WTC11 (cell line): ENCODE measurements at regions not wholly inside any gene's neighbourhood (a gene's known extent, or its start where the extent isn't known, plus 50 kb on each side); places are given as distances from the start of the nearest gene placed in this dataset.

ENCODE experiments used
- ATAC-seq: fragments of 200-7000 bp; cut with Tn5 transposase; 2 replicates; pipeline ENCODE4 v1.10.0; 2021; ENCODE audit warnings: mild to moderate bottlenecking, moderate library complexity
- CTCF ChIA-PET: fragments of 300-600 bp; sonication (Branson Sonifier 250); formaldehyde crosslinking; loops from one replicate; lab custom pipeline; 2021; ENCODE audit warnings: antibody characterized with exemption; lab: Charles Lee
- POLR2A ChIA-PET: fragments of 350-600 bp; sonication (Branson Sonifier 250); formaldehyde crosslinking; loops from one replicate; lab custom pipeline; 2021; ENCODE audit warnings: antibody characterized with exemption; lab: Charles Lee
- DNase-seq: peaks from one replicate; pipeline ENCODE4 v3.0.0; 2021; ENCODE audit warnings: low spot score
- H3K27ac Mint-ChIP-seq: 2 replicates; pipeline ENCODE4 v1.8.0; 2021; ENCODE audit warnings: mixed read lengths
- H3K27me3 Mint-ChIP-seq: 2 replicates; pipeline ENCODE4 v1.8.0; 2021; ENCODE audit warnings: low read depth, mild to moderate bottlenecking, moderate library complexity, mixed read lengths
- H3K36me3 Mint-ChIP-seq: 2 replicates; pipeline ENCODE4 v1.8.0; 2021; ENCODE audit warnings: mixed read lengths
- H3K4me1 Mint-ChIP-seq: 2 replicates; pipeline ENCODE4 v1.8.0; 2022; ENCODE audit warnings: mixed read lengths
- H3K4me3 Mint-ChIP-seq: 2 replicates; pipeline ENCODE4 v1.8.0; 2021; ENCODE audit warnings: mild to moderate bottlenecking, moderate library complexity, mixed read lengths
- H3K9me3 Mint-ChIP-seq: 2 replicates; pipeline ENCODE4 v1.8.0; 2021; ENCODE audit warnings: mixed read lengths
- ATF1 ChIP-seq: sonication (generic); formaldehyde crosslinking; IDR thresholded peaks from 2 replicates; pipeline ENCODE4 v1.8.1; 2023; ENCODE audit warnings: mild to moderate bottlenecking, moderate library complexity, missing genetic modification reagents
- CREM ChIP-seq: sonication (generic); formaldehyde crosslinking; IDR thresholded peaks from 2 replicates; pipeline ENCODE4 v1.8.1; 2022; ENCODE audit warnings: mild to moderate bottlenecking, missing genetic modification reagents, moderate library complexity
- EMX1 ChIP-seq: fragments of 250-450 bp; sonication (Bioruptor Pico); IDR thresholded peaks from 2 replicates; pipeline ENCODE4 v1.8.0; 2021; ENCODE audit warnings: mild to moderate bottlenecking
- FOXP1 ChIP-seq: sonication (generic); formaldehyde crosslinking; IDR thresholded peaks from 2 replicates; pipeline ENCODE4 v1.8.0; 2022; ENCODE audit warnings: missing genetic modification reagents, mild to moderate bottlenecking, moderate library complexity, borderline replicate concordance
- GRHL2 ChIP-seq: fragments of 250-450 bp; sonication (Bioruptor Pico); IDR thresholded peaks from 2 replicates; pipeline ENCODE4 v1.8.0; 2022; ENCODE audit warnings: mild to moderate bottlenecking, moderate library complexity; ENCODE audit not compliant: insufficient replicate concordance, severe bottlenecking
- IRF2 ChIP-seq: sonication (generic); formaldehyde crosslinking; IDR thresholded peaks from 2 replicates; pipeline ENCODE4 v1.8.0; 2022; ENCODE audit warnings: low read depth, missing genetic modification reagents, borderline replicate concordance
- MYBL2 ChIP-seq: sonication (generic); formaldehyde crosslinking; IDR thresholded peaks from 2 replicates; pipeline ENCODE4 v1.8.1; 2023; ENCODE audit warnings: mild to moderate bottlenecking, moderate library complexity, missing genetic modification reagents
- NR3C1 ChIP-seq: sonication (generic); formaldehyde crosslinking; conservative IDR thresholded peaks from 2 replicates; pipeline ENCODE4 v1.8.1; 2023; ENCODE audit warnings: low read depth, mild to moderate bottlenecking, missing genetic modification reagents
- PRDM15 ChIP-seq: sonication (generic); formaldehyde crosslinking; IDR thresholded peaks from 2 replicates; pipeline ENCODE4 v1.8.0; 2022; ENCODE audit warnings: missing genetic modification reagents
- SOX15 ChIP-seq: fragments of 250-450 bp; sonication (Bioruptor Pico); IDR thresholded peaks from 2 replicates; pipeline ENCODE4 v1.9.0; 2021; ENCODE audit warnings: mild to moderate bottlenecking
- TP53 ChIP-seq: sonication (generic); formaldehyde crosslinking; IDR thresholded peaks from 2 replicates; pipeline ENCODE4 v1.8.1; 2023; ENCODE audit warnings: mild to moderate bottlenecking, missing genetic modification reagents
- ZNF219 ChIP-seq: sonication (generic); formaldehyde crosslinking; IDR thresholded peaks from 2 replicates; pipeline ENCODE4 v1.8.0; 2023; ENCODE audit warnings: missing genetic modification reagents, mild to moderate bottlenecking, borderline replicate concordance
- ZNF263 ChIP-seq: sonication (generic); formaldehyde crosslinking; IDR thresholded peaks from 2 replicates; pipeline ENCODE4 v1.8.1; 2022; ENCODE audit warnings: low read depth, mild to moderate bottlenecking, moderate library complexity, missing genetic modification reagents
- ZNF423 ChIP-seq: fragments of 250-450 bp; sonication (Bioruptor Pico); IDR thresholded peaks from 2 replicates; pipeline ENCODE4 v2.1.2; 2022; ENCODE audit warnings: mild to moderate bottlenecking, moderate library complexity
- TF ChIP-seq, protein P1 (sequence below): sonication (generic); formaldehyde crosslinking; IDR thresholded peaks from 2 replicates; pipeline ENCODE4 v1.8.1; 2022; ENCODE audit warnings: low read depth, mild to moderate bottlenecking, moderate library complexity, missing genetic modification reagents, borderline replicate concordance
- TF ChIP-seq, protein P2 (sequence below): sonication (generic); formaldehyde crosslinking; IDR thresholded peaks from 2 replicates; pipeline ENCODE4 v1.8.0; 2022; ENCODE audit warnings: mild to moderate bottlenecking, missing genetic modification reagents
- TF ChIP-seq, protein P3 (sequence below): fragments of 250-450 bp; sonication (Bioruptor Pico); IDR thresholded peaks from 2 replicates; pipeline ENCODE4 v1.9.0; 2021; ENCODE audit warnings: mild to moderate bottlenecking
- TF ChIP-seq, protein P4 (sequence below): sonication (generic); formaldehyde crosslinking; IDR thresholded peaks from 2 replicates; pipeline ENCODE4 v1.8.1; 2022; ENCODE audit warnings: missing genetic modification reagents, borderline replicate concordance
- TF ChIP-seq, protein P5 (sequence below): fragments of 200-600 bp; IDR thresholded peaks from 2 replicates; pipeline ENCODE4 v1.8.0; 2022; ENCODE audit warnings: antibody characterized with exemption
- TF ChIP-seq, protein P6 (sequence below): sonication (generic); formaldehyde crosslinking; IDR thresholded peaks from 2 replicates; pipeline ENCODE4 v1.8.0; 2023; ENCODE audit warnings: mild to moderate bottlenecking, missing genetic modification reagents

DNA sequence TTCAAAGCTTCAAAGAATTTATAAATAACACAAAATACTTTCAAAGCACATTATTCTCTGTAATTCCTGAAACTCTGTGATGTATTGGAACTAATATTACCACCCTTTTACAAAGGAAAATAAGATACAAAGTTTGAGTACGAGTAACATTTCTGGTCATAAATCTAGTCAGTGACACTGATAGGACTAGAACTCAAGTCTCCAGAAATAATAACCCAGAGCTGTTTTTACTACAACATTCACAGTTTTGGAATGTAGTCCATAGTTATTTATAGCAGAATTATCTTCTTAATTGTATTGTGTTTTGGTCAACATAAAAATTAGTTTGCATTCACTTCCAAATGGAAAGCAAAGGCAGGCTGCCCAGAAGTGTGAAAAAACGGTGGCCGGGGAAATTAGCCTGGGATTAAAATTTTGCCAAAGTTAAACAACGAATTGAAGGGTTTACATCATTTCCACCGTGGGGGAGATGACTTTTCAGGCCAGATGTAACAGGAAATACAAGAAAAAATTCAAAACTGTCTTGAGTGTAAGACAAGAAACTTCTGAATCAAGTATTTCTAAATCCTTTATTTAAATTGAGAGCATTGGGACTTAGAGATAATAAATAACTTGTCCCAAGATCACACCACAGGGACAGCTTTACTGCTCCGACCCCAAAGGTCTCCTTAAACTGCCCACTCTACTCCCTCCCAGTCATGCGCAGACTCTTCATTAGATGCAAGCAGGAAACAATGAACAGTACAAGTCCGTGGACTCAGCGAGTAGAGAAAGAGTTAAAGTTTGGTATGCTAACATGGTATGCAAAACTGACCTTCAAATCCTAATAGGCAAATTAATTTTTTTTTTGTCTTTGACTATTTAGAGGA is 74.3 kb upstream of the VGLL4 start (continued):
- TF ChIP-seq GRHL2 (CRISPR knock-in tag) = no peak

- Mint-ChIP-seq H3K27ac (no peak overlapping the region), H3K36me3 (no peaks in the 10 kb centered on the region)
- no peak for TF ChIP-seq IRF2 (CRISPR knock-in tag)
- TF ChIP-seq EMX1 (CRISPR knock-in tag) = no peak
- no peak for TF ChIP-seq CREM (CRISPR knock-in tag)
- TF ChIP-seq, protein P1, sequence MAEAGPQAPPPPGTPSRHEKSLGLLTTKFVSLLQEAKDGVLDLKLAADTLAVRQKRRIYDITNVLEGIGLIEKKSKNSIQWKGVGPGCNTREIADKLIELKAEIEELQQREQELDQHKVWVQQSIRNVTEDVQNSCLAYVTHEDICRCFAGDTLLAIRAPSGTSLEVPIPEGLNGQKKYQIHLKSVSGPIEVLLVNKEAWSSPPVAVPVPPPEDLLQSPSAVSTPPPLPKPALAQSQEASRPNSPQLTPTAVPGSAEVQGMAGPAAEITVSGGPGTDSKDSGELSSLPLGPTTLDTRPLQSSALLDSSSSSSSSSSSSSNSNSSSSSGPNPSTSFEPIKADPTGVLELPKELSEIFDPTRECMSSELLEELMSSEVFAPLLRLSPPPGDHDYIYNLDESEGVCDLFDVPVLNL (CRISPR knock-in tag) = no peak
- TF ChIP-seq, protein P2, sequence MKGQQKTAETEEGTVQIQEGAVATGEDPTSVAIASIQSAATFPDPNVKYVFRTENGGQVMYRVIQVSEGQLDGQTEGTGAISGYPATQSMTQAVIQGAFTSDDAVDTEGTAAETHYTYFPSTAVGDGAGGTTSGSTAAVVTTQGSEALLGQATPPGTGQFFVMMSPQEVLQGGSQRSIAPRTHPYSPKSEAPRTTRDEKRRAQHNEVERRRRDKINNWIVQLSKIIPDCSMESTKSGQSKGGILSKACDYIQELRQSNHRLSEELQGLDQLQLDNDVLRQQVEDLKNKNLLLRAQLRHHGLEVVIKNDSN (CRISPR knock-in tag) = no peak
- TF ChIP-seq ZNF263 = no peak
- TF ChIP-seq, protein P3, sequence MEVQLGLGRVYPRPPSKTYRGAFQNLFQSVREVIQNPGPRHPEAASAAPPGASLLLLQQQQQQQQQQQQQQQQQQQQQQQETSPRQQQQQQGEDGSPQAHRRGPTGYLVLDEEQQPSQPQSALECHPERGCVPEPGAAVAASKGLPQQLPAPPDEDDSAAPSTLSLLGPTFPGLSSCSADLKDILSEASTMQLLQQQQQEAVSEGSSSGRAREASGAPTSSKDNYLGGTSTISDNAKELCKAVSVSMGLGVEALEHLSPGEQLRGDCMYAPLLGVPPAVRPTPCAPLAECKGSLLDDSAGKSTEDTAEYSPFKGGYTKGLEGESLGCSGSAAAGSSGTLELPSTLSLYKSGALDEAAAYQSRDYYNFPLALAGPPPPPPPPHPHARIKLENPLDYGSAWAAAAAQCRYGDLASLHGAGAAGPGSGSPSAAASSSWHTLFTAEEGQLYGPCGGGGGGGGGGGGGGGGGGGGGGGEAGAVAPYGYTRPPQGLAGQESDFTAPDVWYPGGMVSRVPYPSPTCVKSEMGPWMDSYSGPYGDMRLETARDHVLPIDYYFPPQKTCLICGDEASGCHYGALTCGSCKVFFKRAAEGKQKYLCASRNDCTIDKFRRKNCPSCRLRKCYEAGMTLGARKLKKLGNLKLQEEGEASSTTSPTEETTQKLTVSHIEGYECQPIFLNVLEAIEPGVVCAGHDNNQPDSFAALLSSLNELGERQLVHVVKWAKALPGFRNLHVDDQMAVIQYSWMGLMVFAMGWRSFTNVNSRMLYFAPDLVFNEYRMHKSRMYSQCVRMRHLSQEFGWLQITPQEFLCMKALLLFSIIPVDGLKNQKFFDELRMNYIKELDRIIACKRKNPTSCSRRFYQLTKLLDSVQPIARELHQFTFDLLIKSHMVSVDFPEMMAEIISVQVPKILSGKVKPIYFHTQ (CRISPR knock-in tag) = no peak
- TF ChIP-seq ZNF219 = no peak
- TF ChIP-seq, protein P4, sequence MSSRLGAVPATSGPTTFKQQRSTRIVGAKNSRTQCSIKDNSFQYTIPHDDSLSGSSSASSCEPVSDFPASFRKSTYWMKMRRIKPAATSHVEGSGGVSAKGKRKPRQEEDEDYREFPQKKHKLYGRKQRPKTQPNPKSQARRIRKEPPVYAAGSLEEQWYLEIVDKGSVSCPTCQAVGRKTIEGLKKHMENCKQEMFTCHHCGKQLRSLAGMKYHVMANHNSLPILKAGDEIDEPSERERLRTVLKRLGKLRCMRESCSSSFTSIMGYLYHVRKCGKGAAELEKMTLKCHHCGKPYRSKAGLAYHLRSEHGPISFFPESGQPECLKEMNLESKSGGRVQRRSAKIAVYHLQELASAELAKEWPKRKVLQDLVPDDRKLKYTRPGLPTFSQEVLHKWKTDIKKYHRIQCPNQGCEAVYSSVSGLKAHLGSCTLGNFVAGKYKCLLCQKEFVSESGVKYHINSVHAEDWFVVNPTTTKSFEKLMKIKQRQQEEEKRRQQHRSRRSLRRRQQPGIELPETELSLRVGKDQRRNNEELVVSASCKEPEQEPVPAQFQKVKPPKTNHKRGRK (CRISPR knock-in tag) = no peak
- TF ChIP-seq, protein P5, sequence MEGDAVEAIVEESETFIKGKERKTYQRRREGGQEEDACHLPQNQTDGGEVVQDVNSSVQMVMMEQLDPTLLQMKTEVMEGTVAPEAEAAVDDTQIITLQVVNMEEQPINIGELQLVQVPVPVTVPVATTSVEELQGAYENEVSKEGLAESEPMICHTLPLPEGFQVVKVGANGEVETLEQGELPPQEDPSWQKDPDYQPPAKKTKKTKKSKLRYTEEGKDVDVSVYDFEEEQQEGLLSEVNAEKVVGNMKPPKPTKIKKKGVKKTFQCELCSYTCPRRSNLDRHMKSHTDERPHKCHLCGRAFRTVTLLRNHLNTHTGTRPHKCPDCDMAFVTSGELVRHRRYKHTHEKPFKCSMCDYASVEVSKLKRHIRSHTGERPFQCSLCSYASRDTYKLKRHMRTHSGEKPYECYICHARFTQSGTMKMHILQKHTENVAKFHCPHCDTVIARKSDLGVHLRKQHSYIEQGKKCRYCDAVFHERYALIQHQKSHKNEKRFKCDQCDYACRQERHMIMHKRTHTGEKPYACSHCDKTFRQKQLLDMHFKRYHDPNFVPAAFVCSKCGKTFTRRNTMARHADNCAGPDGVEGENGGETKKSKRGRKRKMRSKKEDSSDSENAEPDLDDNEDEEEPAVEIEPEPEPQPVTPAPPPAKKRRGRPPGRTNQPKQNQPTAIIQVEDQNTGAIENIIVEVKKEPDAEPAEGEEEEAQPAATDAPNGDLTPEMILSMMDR = no peak
- TF ChIP-seq ZNF423 (CRISPR knock-in tag) = no peak
- TF ChIP-seq, protein P6, sequence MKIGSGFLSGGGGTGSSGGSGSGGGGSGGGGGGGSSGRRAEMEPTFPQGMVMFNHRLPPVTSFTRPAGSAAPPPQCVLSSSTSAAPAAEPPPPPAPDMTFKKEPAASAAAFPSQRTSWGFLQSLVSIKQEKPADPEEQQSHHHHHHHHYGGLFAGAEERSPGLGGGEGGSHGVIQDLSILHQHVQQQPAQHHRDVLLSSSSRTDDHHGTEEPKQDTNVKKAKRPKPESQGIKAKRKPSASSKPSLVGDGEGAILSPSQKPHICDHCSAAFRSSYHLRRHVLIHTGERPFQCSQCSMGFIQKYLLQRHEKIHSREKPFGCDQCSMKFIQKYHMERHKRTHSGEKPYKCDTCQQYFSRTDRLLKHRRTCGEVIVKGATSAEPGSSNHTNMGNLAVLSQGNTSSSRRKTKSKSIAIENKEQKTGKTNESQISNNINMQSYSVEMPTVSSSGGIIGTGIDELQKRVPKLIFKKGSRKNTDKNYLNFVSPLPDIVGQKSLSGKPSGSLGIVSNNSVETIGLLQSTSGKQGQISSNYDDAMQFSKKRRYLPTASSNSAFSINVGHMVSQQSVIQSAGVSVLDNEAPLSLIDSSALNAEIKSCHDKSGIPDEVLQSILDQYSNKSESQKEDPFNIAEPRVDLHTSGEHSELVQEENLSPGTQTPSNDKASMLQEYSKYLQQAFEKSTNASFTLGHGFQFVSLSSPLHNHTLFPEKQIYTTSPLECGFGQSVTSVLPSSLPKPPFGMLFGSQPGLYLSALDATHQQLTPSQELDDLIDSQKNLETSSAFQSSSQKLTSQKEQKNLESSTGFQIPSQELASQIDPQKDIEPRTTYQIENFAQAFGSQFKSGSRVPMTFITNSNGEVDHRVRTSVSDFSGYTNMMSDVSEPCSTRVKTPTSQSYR (CRISPR knock-in tag) = no peak
- no peak for TF ChIP-seq PRDM15 (CRISPR knock-in tag)
- no peak for TF ChIP-seq SOX15 (CRISPR knock-in tag)
- no peak for TF ChIP-seq ATF1 (CRISPR knock-in tag)
- no peak for TF ChIP-seq MYBL2 (CRISPR knock-in tag)
- TF ChIP-seq FOXP1 (CRISPR knock-in tag) = no peak
- TF ChIP-seq TP53 (CRISPR knock-in tag) = no peak
- TF ChIP-seq NR3C1 = no peak
- TF ChIP-seq, all 79 proteins: peak for 0
- DNase-seq (no peak), ATAC-seq (no peak)
- Mint-ChIP-seq H3K4me3 (peak overlapping the region; percentile 2; the same call in 1 of the 2 replicates), H3K9me3 (no peaks in the 10 kb centered on the region), H3K4me1 (peaks cover 45% of the 10 kb centered on the region), H3K27me3 (peaks cover 18% of the 10 kb centered on the region)
- CTCF ChIA-PET = interaction anchor here (0.6 kb wide), 1 partner anchor 448 kb away, joined by 3 read pairs; no protein-coding TSS in a partner anchor
- POLR2A ChIA-PET = no interaction called here
Observed at GRCh38 chr3:11717301-11717700, 73.6 kb upstream of the VGLL4 start.
